H1 (cell line): ENCODE measurements at regions not wholly inside any gene's neighbourhood (a gene's known extent, or its start where the extent isn't known, plus 50 kb on each side); places are given as distances from the start of the nearest gene placed in this dataset.

Source experiments
- CHD1 ChIP-seq: IDR thresholded peaks from 2 replicates; pipeline ENCODE4 v1.6.1; 2012; ENCODE audit warnings: low read depth, low read length, improper control_type of control experiment
- EP300 ChIP-seq, 2 experiments: IDR thresholded peaks; 1 replicate in 1 of 2; 2 replicates in 1 of 2; pipeline ENCODE4 v1.6.1; 2011 to 2012; ENCODE audit warnings: low read depth in 2 of 2, low read length in 2 of 2, mild to moderate bottlenecking in 2 of 2, borderline replicate concordance in 1 of 2, inconsistent platforms in 1 of 2, moderate library complexity in 1 of 2
- JUND ChIP-seq: IDR thresholded peaks from 2 replicates; pipeline ENCODE4 v1.6.1; 2011; ENCODE audit warnings: mild to moderate bottlenecking, improper control_type of control experiment, low read length
- KDM4A ChIP-seq: IDR thresholded peaks from one replicate; pipeline ENCODE4 v1.7.1; 2012; ENCODE audit warnings: low read depth, mild to moderate bottlenecking, moderate library complexity, low read length, inconsistent platforms; ENCODE audit not compliant: severe bottlenecking
- ZNF274 ChIP-seq: IDR thresholded peaks from 2 replicates; pipeline ENCODE4 v1.7.0; 2012; ENCODE audit warnings: low read length, borderline replicate concordance; ENCODE audit errors: extremely low read depth
- TF ChIP-seq, protein P1 (sequence below): fragments of 300-600 bp; sonication (generic); IDR thresholded peaks from 2 replicates; pipeline ENCODE4 v1.7.1; 2012; ENCODE audit warnings: low read length, moderate library complexity, mild to moderate bottlenecking, inconsistent platforms; ENCODE audit not compliant: insufficient replicate concordance
- TF ChIP-seq, protein P2 (sequence below), 3 experiments: IDR thresholded peaks; 1 replicate in 2 of 3; 2 replicates in 1 of 3; pipeline versions ENCODE4 v1.5.1 to v1.6.1; 2011; ENCODE audit warnings: low read length in 3 of 3, mild to moderate bottlenecking in 3 of 3, inconsistent platforms in 2 of 3, low read depth in 1 of 3, moderate library complexity in 1 of 3; ENCODE audit not compliant: insufficient read depth in 1 of 3; ENCODE audit errors: control extremely low read depth in 1 of 3

GRCh38 chr17:65463242-65463641, 98.2 kb downstream of the AXIN2 start (continued):
- TF ChIP-seq ZNF274 (no peak), JUND (no peak), EP300 (IDR thresholded peaks at IDR 0.05; ENCODE audit: borderline replicate concordance in 1 of 2, low read depth in 2 of 2, low read length in 2 of 2) (no peak), KDM4A (no peak), CHD1 (no peak)
- TF ChIP-seq, protein P1, sequence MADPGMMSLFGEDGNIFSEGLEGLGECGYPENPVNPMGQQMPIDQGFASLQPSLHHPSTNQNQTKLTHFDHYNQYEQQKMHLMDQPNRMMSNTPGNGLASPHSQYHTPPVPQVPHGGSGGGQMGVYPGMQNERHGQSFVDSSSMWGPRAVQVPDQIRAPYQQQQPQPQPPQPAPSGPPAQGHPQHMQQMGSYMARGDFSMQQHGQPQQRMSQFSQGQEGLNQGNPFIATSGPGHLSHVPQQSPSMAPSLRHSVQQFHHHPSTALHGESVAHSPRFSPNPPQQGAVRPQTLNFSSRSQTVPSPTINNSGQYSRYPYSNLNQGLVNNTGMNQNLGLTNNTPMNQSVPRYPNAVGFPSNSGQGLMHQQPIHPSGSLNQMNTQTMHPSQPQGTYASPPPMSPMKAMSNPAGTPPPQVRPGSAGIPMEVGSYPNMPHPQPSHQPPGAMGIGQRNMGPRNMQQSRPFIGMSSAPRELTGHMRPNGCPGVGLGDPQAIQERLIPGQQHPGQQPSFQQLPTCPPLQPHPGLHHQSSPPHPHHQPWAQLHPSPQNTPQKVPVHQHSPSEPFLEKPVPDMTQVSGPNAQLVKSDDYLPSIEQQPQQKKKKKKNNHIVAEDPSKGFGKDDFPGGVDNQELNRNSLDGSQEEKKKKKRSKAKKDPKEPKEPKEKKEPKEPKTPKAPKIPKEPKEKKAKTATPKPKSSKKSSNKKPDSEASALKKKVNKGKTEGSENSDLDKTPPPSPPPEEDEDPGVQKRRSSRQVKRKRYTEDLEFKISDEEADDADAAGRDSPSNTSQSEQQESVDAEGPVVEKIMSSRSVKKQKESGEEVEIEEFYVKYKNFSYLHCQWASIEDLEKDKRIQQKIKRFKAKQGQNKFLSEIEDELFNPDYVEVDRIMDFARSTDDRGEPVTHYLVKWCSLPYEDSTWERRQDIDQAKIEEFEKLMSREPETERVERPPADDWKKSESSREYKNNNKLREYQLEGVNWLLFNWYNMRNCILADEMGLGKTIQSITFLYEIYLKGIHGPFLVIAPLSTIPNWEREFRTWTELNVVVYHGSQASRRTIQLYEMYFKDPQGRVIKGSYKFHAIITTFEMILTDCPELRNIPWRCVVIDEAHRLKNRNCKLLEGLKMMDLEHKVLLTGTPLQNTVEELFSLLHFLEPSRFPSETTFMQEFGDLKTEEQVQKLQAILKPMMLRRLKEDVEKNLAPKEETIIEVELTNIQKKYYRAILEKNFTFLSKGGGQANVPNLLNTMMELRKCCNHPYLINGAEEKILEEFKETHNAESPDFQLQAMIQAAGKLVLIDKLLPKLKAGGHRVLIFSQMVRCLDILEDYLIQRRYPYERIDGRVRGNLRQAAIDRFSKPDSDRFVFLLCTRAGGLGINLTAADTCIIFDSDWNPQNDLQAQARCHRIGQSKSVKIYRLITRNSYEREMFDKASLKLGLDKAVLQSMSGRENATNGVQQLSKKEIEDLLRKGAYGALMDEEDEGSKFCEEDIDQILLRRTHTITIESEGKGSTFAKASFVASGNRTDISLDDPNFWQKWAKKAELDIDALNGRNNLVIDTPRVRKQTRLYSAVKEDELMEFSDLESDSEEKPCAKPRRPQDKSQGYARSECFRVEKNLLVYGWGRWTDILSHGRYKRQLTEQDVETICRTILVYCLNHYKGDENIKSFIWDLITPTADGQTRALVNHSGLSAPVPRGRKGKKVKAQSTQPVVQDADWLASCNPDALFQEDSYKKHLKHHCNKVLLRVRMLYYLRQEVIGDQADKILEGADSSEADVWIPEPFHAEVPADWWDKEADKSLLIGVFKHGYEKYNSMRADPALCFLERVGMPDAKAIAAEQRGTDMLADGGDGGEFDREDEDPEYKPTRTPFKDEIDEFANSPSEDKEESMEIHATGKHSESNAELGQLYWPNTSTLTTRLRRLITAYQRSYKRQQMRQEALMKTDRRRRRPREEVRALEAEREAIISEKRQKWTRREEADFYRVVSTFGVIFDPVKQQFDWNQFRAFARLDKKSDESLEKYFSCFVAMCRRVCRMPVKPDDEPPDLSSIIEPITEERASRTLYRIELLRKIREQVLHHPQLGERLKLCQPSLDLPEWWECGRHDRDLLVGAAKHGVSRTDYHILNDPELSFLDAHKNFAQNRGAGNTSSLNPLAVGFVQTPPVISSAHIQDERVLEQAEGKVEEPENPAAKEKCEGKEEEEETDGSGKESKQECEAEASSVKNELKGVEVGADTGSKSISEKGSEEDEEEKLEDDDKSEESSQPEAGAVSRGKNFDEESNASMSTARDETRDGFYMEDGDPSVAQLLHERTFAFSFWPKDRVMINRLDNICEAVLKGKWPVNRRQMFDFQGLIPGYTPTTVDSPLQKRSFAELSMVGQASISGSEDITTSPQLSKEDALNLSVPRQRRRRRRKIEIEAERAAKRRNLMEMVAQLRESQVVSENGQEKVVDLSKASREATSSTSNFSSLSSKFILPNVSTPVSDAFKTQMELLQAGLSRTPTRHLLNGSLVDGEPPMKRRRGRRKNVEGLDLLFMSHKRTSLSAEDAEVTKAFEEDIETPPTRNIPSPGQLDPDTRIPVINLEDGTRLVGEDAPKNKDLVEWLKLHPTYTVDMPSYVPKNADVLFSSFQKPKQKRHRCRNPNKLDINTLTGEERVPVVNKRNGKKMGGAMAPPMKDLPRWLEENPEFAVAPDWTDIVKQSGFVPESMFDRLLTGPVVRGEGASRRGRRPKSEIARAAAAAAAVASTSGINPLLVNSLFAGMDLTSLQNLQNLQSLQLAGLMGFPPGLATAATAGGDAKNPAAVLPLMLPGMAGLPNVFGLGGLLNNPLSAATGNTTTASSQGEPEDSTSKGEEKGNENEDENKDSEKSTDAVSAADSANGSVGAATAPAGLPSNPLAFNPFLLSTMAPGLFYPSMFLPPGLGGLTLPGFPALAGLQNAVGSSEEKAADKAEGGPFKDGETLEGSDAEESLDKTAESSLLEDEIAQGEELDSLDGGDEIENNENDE = no peak
- TF ChIP-seq, protein P2, sequence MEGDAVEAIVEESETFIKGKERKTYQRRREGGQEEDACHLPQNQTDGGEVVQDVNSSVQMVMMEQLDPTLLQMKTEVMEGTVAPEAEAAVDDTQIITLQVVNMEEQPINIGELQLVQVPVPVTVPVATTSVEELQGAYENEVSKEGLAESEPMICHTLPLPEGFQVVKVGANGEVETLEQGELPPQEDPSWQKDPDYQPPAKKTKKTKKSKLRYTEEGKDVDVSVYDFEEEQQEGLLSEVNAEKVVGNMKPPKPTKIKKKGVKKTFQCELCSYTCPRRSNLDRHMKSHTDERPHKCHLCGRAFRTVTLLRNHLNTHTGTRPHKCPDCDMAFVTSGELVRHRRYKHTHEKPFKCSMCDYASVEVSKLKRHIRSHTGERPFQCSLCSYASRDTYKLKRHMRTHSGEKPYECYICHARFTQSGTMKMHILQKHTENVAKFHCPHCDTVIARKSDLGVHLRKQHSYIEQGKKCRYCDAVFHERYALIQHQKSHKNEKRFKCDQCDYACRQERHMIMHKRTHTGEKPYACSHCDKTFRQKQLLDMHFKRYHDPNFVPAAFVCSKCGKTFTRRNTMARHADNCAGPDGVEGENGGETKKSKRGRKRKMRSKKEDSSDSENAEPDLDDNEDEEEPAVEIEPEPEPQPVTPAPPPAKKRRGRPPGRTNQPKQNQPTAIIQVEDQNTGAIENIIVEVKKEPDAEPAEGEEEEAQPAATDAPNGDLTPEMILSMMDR (IDR thresholded peaks at IDR 0.05; ENCODE audit: control extremely low read depth in 1 of 3, insufficient read depth in 1 of 3, low read depth in 1 of 3, low read length in 3 of 3) = no peak
